IMR-90 (cell line): ENCODE measurements at regions not wholly inside any gene's neighbourhood (a gene's known extent, or its start where the extent isn't known, plus 50 kb on each side); places are given as distances from the start of the nearest gene placed in this dataset.

Experiments
- ATAC-seq: fragments of 200-7000 bp; cut with Tn5 transposase; 2 replicates; pipeline ENCODE4 v1.9.1; 2020; ENCODE audit warnings: low read depth, mild to moderate bottlenecking, moderate library complexity
- BruUV-seq: library from RNA; stranded (reverse); fragments of 400-500 nt; replicated peaks from 2 replicates; lab custom pipeline; 2021; lab: Mats Ljungman, UMichigan
- CTCF ChIA-PET: fragments of 300-600 bp; formaldehyde crosslinking; extraction: SDS; loops from one replicate; lab custom pipeline; 2021; ENCODE audit warnings: antibody characterized with exemption; lab: Yijun Ruan, JAX
- POLR2A ChIA-PET: fragments of 300-600 bp; sonication (Branson Sonifier 250); formaldehyde crosslinking; loops from one replicate; lab custom pipeline; 2022; ENCODE audit warnings: antibody characterized with exemption; ENCODE audit not compliant: unreplicated experiment; lab: Charles Lee
- DNase-seq: peaks from one replicate; pipeline ENCODE4 v3.0.0; 2013
- H2AFZ ChIP-seq: replicated peaks from 2 replicates; pipeline ENCODE3; 2013; ENCODE audit warnings: low read length, mild to moderate bottlenecking; ENCODE audit not compliant: poor library complexity
- H2AK5ac ChIP-seq: 2 replicates; pipeline ENCODE4 v1.6.1; 2013; ENCODE audit warnings: low read depth, low read length, inconsistent platforms
- H2AK9ac ChIP-seq: replicated peaks from 2 replicates; pipeline ENCODE3; 2013; ENCODE audit warnings: mild to moderate bottlenecking, low read depth, low read length, moderate library complexity; ENCODE audit not compliant: poor library complexity
- H2BK120ac ChIP-seq: 2 replicates; pipeline ENCODE4 v1.6.1; 2013; ENCODE audit warnings: low read depth, low read length, inconsistent platforms
- H2BK15ac ChIP-seq: 3 replicates; pipeline ENCODE4 v1.6.1; 2013; ENCODE audit warnings: low read depth, low read length, inconsistent platforms
- H2BK20ac ChIP-seq: 2 replicates; pipeline ENCODE4 v1.6.1; 2013; ENCODE audit warnings: low read depth, mild to moderate bottlenecking, inconsistent platforms, low read length, moderate library complexity
- H2BK5ac ChIP-seq: 2 replicates; pipeline ENCODE4 v1.6.1; 2013; ENCODE audit warnings: mild to moderate bottlenecking, low read depth, low read length, inconsistent platforms; ENCODE audit not compliant: poor library complexity, severe bottlenecking
- H3K14ac ChIP-seq: replicated peaks from 2 replicates; pipeline ENCODE4 v1.6.1; 2013; ENCODE audit warnings: low read depth, low read length, inconsistent platforms
- H3K18ac ChIP-seq: 2 replicates; pipeline ENCODE4 v1.6.1; 2013; ENCODE audit warnings: low read depth, low read length, control low read depth
- H3K23ac ChIP-seq: 2 replicates; pipeline ENCODE4 v1.6.1; 2013; ENCODE audit warnings: low read depth, low read length, inconsistent platforms
- H3K27ac ChIP-seq: 2 replicates; pipeline ENCODE4 v1.5.1; 2013; ENCODE audit warnings: mild to moderate bottlenecking, control low read depth, low read length; ENCODE audit not compliant: insufficient read depth
- H3K27me3 ChIP-seq: 2 replicates; pipeline ENCODE4 v1.6.1; 2013; ENCODE audit warnings: low read length; ENCODE audit not compliant: control insufficient read depth, insufficient read depth
- H3K36me3 ChIP-seq: 2 replicates; pipeline ENCODE4 v1.6.1; 2013; ENCODE audit warnings: low read length, mixed read lengths; ENCODE audit not compliant: control insufficient read depth, insufficient read depth
- H3K4ac ChIP-seq: 2 replicates; pipeline ENCODE4 v1.6.1; 2013; ENCODE audit warnings: low read depth, low read length, inconsistent platforms
- H3K4me1 ChIP-seq: 2 replicates; pipeline ENCODE4 v1.6.1; 2013; ENCODE audit warnings: low read length, mixed read lengths; ENCODE audit not compliant: control insufficient read depth, insufficient read depth
- H3K4me2 ChIP-seq: 2 replicates; pipeline ENCODE4 v1.6.1; 2013; ENCODE audit warnings: low read depth, mild to moderate bottlenecking, control low read depth, low read length, moderate library complexity
- H3K4me3 ChIP-seq: 2 replicates; pipeline ENCODE4 v1.5.1; 2013; ENCODE audit warnings: low read depth, mild to moderate bottlenecking, control low read depth, low read length, moderate library complexity; ENCODE audit not compliant: insufficient read depth
- H3K56ac ChIP-seq: 2 replicates; pipeline ENCODE4 v1.6.1; 2013; ENCODE audit warnings: low read length, inconsistent platforms; ENCODE audit not compliant: insufficient read depth; ENCODE audit errors: extremely low read depth
- H3K79me1 ChIP-seq, 2 experiments: 2 replicates each; pipeline ENCODE4 v1.6.1; 2013; ENCODE audit warnings: low read length in 2 of 2, inconsistent platforms in 1 of 2, low read depth in 1 of 2
- H3K9ac ChIP-seq: 2 replicates; pipeline ENCODE4 v1.6.1; 2013; ENCODE audit warnings: low read depth, low read length, control low read depth
- H3K9me1 ChIP-seq: 2 replicates; pipeline ENCODE4 v1.6.1; 2013; ENCODE audit warnings: low read length, inconsistent platforms; ENCODE audit not compliant: insufficient read depth
- H3K9me3 ChIP-seq: 2 replicates; pipeline ENCODE4 v1.6.1; 2013; ENCODE audit warnings: low read length; ENCODE audit not compliant: control insufficient read depth, insufficient read depth
- H4K20me1 ChIP-seq: 2 replicates; pipeline ENCODE4 v1.6.1; 2013; ENCODE audit warnings: low read length, inconsistent platforms; ENCODE audit not compliant: insufficient read depth
- H4K5ac ChIP-seq: 2 replicates; pipeline ENCODE4 v1.6.1; 2013; ENCODE audit warnings: mild to moderate bottlenecking, low read depth, low read length, control low read depth
- H4K8ac ChIP-seq, 2 experiments: 2 replicates each; pipeline ENCODE4 v1.6.1; 2013; ENCODE audit warnings: low read depth in 2 of 2, low read length in 2 of 2, control low read depth in 1 of 2, inconsistent platforms in 1 of 2
- H4K91ac ChIP-seq: 2 replicates; pipeline ENCODE4 v1.6.1; 2013; ENCODE audit warnings: low read depth, low read length, inconsistent platforms; ENCODE audit not compliant: insufficient read depth
- CHD1 ChIP-seq: IDR thresholded peaks from 2 replicates; pipeline ENCODE4 v1.6.1; 2012; ENCODE audit warnings: low read depth, low read length, improper control_type of control experiment
- FOS ChIP-seq: fragments of 150-350 bp; IDR thresholded peaks from 2 replicates; pipeline ENCODE4 v1.6.1; 2016; ENCODE audit warnings: low read depth, low read length
- MAFK ChIP-seq: IDR thresholded peaks from 2 replicates; pipeline ENCODE4 v1.6.1; 2012; ENCODE audit warnings: low read depth, low read length, improper control_type of control experiment
- MXI1 ChIP-seq: IDR thresholded peaks from 2 replicates; pipeline ENCODE4 v1.6.1; 2012; ENCODE audit warnings: low read depth, mild to moderate bottlenecking, low read length, moderate library complexity, borderline replicate concordance
- WGBS, 2 experiments: methylation state at CpG; one replicate each; pipeline versions ENCODE4 v1.1.5 to v1.1.7; 2013; ENCODE audit warnings: missing lambda C conversion rate in 2 of 2; ENCODE audit not compliant: insufficient read length in 1 of 2; ENCODE audit errors: extremely low coverage in 2 of 2; 5-methylcytosine and 5-hydroxymethylcytosine counted together
- dilution Hi-C: fragments of 300-500 bp; cut with HindIII; formaldehyde crosslinking; loops from one replicate; pipeline ENCODE4 v1.14.3; 2018; ENCODE audit warnings: low sequenced_read_pairs; ENCODE audit not compliant: unreplicated experiment
- in situ Hi-C: fragments of 300-500 bp; cut with MboI; formaldehyde crosslinking; loops from 3 replicates; pipeline ENCODE4 v1.14.3; 2019; ENCODE audit warnings: low sequenced_read_pairs, inconsistent platforms, mixed read lengths
- intact Hi-C: fragments of 100-400 bp; cut with micrococcal nuclease; formaldehyde crosslinking; loops from 2 replicates; pipeline ENCODE4 v1.10.0; 2022
- TF ChIP-seq, protein P1 (sequence below): conservative IDR thresholded peaks from 2 replicates; pipeline ENCODE4 v1.5.1; 2012; ENCODE audit warnings: mild to moderate bottlenecking, low read depth, low read length, improper control_type of control experiment
- TF ChIP-seq, protein P2 (sequence below): fragments of 150-350 bp; IDR thresholded peaks from 2 replicates; pipeline ENCODE4 v1.6.1; 2016; ENCODE audit warnings: low read depth, mild to moderate bottlenecking, low read length, moderate library complexity, borderline replicate concordance
- TF ChIP-seq, protein P3 (sequence below): fragments of 150-350 bp; IDR thresholded peaks from 2 replicates; pipeline ENCODE4 v1.6.1; 2017; ENCODE audit warnings: mild to moderate bottlenecking, antibody characterized with exemption, low read length, low read depth

DNA sequence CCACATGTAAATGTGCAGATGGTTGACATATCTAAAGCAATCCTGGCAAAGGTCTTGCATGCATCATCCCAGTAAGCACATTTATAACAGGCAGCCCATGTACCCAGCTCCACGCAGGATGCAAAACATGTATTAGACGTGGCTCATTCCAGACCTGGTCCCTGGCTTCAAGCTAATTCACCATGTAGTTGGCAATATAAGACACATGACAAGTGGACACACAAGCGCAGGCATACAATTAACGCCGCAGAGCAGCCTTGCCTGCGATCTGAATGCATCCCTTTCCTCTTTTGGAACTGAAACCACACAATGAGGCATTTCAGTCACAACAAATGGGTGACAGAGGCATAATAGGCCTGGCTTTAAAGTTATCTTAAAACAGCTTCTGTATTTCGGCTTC, 114.5 kb upstream of the TRIM2 start:
- ChIA-PET POLR2A (no interaction called here), CTCF (interaction anchor here (1.2 to 1.8 kb wide), 2 partner anchors 31 to 38 kb away, joined by 4 to 8 read pairs; no protein-coding TSS in a partner anchor)
- Histone ChIP-seq H3K56ac (no peak overlapping the region), H4K8ac (no peak overlapping the region), H3K4me3 (no peak overlapping the region), H2BK120ac (no peak overlapping the region), H3K27ac (no peak overlapping the region), H3K36me3 (no peaks in the 10 kb centered on the region), H3K4me2 (no peak overlapping the region), H2AFZ (no peak overlapping the region), H3K23ac (no peak overlapping the region), H3K9me1 (no peaks in the 10 kb centered on the region), H3K27me3 (peaks cover 30% of the 10 kb centered on the region), H4K20me1 (no peaks in the 10 kb centered on the region), H4K5ac (no peak overlapping the region), H3K14ac (no peak overlapping the region), H3K9me3 (peaks cover 2% of the 10 kb centered on the region), H3K4me1 (0 out of 2 replicates have a peak, but pooled peaks cover 1% of the 10 kb centered on the region), H3K4ac (no peak overlapping the region), H3K18ac (no peak overlapping the region), H3K9ac (no peak overlapping the region), H2BK15ac (no peak overlapping the region), H2BK5ac (no peak overlapping the region), H3K79me1 (no peaks in the 10 kb centered on the region), H2AK5ac (no peak overlapping the region), H2BK20ac (no peak overlapping the region), H2AK9ac (no peak overlapping the region), H4K91ac (no peak overlapping the region)
- no TSS peak for BruUV-seq
- no peak for ATAC-seq
- TF ChIP-seq MAFK (no peak), FOS (no peak), MXI1 (no peak), CHD1 (no peak)
- TF ChIP-seq, protein P1, sequence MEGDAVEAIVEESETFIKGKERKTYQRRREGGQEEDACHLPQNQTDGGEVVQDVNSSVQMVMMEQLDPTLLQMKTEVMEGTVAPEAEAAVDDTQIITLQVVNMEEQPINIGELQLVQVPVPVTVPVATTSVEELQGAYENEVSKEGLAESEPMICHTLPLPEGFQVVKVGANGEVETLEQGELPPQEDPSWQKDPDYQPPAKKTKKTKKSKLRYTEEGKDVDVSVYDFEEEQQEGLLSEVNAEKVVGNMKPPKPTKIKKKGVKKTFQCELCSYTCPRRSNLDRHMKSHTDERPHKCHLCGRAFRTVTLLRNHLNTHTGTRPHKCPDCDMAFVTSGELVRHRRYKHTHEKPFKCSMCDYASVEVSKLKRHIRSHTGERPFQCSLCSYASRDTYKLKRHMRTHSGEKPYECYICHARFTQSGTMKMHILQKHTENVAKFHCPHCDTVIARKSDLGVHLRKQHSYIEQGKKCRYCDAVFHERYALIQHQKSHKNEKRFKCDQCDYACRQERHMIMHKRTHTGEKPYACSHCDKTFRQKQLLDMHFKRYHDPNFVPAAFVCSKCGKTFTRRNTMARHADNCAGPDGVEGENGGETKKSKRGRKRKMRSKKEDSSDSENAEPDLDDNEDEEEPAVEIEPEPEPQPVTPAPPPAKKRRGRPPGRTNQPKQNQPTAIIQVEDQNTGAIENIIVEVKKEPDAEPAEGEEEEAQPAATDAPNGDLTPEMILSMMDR, result no peak
- TF ChIP-seq, protein P2, sequence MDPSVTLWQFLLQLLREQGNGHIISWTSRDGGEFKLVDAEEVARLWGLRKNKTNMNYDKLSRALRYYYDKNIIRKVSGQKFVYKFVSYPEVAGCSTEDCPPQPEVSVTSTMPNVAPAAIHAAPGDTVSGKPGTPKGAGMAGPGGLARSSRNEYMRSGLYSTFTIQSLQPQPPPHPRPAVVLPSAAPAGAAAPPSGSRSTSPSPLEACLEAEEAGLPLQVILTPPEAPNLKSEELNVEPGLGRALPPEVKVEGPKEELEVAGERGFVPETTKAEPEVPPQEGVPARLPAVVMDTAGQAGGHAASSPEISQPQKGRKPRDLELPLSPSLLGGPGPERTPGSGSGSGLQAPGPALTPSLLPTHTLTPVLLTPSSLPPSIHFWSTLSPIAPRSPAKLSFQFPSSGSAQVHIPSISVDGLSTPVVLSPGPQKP, result no peak
- TF ChIP-seq, protein P3, sequence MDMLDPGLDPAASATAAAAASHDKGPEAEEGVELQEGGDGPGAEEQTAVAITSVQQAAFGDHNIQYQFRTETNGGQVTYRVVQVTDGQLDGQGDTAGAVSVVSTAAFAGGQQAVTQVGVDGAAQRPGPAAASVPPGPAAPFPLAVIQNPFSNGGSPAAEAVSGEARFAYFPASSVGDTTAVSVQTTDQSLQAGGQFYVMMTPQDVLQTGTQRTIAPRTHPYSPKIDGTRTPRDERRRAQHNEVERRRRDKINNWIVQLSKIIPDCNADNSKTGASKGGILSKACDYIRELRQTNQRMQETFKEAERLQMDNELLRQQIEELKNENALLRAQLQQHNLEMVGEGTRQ, result no peak
- WGBS, 2 experiments, result no CpG with 5 or more reads among the region's 7 CpGs
- intact Hi-C loops (loop anchor here (10.0 kb wide), 1 partner anchor 685 kb away; no protein-coding TSS in a partner anchor), in situ Hi-C loops (no loop called here), dilution Hi-C loops (no loop called here)
- no peak for DNase-seq
